ENCODE measurements at regions not wholly inside any gene's neighbourhood (a gene's known extent, or its start where the extent isn't known, plus 50 kb on each side); places are given as distances from the start of the nearest gene placed in this dataset.
"Not testable (repeated sequence)": the region's sequence is repeated elsewhere in the genome, so short reads cannot be mapped to it uniquely, and the experiment has no call there.

DNA sequence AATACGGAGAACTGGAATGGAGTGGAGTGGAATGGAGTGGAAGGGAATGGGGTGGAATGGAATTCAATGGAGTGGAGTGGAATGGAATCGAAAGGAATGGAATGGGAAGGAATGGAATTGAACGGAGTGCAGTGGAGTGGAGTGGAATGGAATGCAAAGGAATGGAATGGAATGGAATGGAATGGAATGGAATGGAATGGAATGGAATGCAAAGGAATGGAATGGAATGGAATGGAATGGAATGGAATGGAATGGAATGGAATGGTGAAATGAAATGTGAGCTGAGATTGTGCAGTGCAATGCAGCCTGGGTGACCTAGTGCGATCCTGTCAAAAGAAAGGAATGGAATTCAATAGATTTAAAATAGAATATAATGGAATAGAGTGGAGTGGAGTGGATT is 357.3 kb upstream of the WSB1 start:
- H3K4me1 Mint-ChIP-seq (ENCODE audit: unreplicated experiment); DNase-seq (ENCODE audit: extremely low spot score, unreplicated experiment); H3K27ac Mint-ChIP-seq; H3K4me3 Mint-ChIP-seq; H3K36me3 Mint-ChIP-seq; H3K9me3 Mint-ChIP-seq; H3K27me3 Mint-ChIP-seq: not testable (repeated sequence)

DNA sequence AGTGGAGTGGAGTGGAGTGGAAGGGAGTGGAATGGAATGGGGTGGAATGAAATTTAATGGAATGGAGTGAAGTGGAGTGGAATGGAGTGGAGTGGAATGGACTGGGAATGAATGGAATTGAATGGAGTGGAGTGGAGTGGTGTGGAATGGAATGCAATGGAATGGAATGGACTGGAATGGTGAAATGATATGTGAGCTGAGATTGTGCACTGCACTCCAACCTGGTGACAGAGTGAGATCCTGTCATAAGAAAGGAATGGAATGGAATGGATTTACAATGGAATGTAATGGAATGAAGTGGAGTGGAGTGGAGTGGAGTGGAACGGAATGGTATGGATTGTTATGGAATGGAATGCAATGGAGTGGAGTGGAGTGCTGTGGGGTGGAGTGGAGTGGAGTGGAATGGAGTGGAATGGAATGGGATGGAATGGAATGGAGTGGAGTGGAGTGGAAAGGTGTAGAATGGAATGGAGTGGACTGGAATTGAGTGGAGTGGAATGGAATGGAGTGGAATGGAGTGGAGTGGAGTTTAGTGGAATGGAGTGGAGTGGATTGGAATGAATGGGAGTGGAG is 356.1 kb upstream of the WSB1 start:
- not testable (repeated sequence) for DNase-seq (ENCODE audit: extremely low spot score, unreplicated experiment); H3K36me3 Mint-ChIP-seq; H3K27me3 Mint-ChIP-seq; H3K27ac Mint-ChIP-seq; H3K4me1 Mint-ChIP-seq (ENCODE audit: unreplicated experiment); H3K4me3 Mint-ChIP-seq; H3K9me3 Mint-ChIP-seq

DNA sequence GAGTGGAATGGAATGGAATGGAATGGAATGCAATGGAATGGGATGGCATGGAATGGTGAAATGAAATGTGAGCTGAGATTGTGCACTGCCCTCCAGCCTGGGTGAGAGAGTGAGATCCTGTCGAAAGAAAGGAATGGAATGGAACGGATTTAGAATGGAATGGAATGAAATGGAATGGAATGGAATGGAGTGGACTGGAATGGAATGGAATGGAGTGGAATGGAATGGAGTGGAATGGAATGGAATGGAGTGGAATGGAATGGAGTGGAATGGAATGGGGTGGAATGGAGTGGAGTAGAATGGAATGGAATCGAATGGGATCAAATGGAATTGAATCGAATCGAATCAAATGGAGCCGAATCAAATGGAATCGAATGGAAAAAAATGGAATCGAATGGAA is 354.2 kb upstream of the WSB1 start:
- H3K27ac Mint-ChIP-seq; H3K36me3 Mint-ChIP-seq; H3K27me3 Mint-ChIP-seq; H3K9me3 Mint-ChIP-seq; H3K4me3 Mint-ChIP-seq; H3K4me1 Mint-ChIP-seq (ENCODE audit: unreplicated experiment); DNase-seq (ENCODE audit: extremely low spot score, unreplicated experiment): not testable (repeated sequence)

DNA sequence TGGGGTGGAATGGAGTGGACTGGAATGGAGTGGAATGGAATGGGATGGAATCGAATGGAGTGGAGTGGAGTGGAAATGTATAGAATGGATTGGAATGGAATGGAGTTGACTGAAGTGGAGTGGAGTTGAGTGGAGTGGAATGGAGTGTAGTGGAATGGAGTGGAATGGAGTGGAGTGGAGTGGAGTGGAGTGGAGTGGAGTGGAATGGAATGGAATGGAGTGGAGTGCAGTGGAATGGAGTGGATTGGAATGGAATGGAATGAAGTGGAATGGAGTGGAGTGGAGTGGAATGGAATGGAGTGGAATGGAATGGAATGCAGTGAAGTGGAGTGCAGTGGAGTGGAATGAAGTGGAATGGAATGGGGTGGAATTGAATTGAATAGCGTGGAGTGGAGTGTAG is 353.3 kb upstream of the WSB1 start:
- H3K9me3 Mint-ChIP-seq; DNase-seq (ENCODE audit: extremely low spot score, unreplicated experiment); H3K36me3 Mint-ChIP-seq; H3K4me1 Mint-ChIP-seq (ENCODE audit: unreplicated experiment); H3K27me3 Mint-ChIP-seq; H3K4me3 Mint-ChIP-seq; H3K27ac Mint-ChIP-seq: not testable (repeated sequence)

DNA sequence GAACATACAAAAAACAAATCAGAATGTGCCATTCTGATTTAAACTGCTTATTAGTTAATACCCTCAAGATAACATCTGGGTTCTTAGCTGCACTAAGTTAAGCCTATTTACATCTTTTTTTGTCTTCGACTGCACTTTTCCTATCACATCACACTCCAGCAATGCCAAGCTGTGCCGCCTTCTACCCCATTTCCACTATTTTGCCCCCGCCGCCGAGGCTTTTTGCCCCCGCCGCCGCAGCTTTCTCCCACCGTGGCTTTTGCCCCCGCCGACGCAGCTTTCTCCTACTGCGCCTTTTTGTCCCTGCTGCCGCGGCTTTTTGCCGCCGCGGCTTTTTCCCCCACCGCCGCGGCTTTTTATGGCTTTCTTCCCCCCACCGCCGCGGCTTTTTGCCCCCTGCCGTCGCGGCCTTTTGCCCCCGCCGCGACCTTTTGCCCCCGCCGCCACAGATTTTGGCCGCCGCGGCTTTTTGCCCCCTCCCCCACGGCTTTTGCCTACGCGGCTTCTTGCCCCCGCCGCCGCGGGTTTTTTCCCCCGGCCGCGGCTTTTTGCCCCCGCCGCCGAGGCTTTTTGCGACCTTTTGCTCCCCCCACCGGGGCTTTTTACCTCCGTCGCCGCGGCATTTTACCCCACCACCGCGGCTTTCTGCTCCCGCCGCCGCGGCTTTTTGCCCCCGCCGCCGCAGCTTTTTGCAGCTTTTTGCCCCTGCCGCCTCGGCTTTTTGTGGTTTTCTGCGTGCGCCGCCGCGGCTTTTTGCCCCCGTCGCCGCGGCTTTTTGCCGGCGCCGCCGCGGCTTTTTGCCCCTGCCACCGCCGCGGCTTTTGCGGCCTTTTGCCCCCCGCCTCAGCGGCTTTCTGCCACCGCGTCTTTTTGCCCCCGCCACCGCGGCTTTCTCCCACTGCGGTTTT is 331.4 kb upstream of the WSB1 start:
- Mint-ChIP-seq H3K9me3 (no peaks in the 10 kb centered on the region), H3K27ac (no peak overlapping the region), H3K4me1 (ENCODE audit: unreplicated experiment) (no peaks in the 10 kb centered on the region), H3K36me3 (no peaks in the 10 kb centered on the region), H3K4me3 (no peak overlapping the region), H3K27me3 (no peaks in the 10 kb centered on the region)
- DNase-seq (ENCODE audit: extremely low spot score, unreplicated experiment): no peak
- TF ChIP-seq, protein P1, sequence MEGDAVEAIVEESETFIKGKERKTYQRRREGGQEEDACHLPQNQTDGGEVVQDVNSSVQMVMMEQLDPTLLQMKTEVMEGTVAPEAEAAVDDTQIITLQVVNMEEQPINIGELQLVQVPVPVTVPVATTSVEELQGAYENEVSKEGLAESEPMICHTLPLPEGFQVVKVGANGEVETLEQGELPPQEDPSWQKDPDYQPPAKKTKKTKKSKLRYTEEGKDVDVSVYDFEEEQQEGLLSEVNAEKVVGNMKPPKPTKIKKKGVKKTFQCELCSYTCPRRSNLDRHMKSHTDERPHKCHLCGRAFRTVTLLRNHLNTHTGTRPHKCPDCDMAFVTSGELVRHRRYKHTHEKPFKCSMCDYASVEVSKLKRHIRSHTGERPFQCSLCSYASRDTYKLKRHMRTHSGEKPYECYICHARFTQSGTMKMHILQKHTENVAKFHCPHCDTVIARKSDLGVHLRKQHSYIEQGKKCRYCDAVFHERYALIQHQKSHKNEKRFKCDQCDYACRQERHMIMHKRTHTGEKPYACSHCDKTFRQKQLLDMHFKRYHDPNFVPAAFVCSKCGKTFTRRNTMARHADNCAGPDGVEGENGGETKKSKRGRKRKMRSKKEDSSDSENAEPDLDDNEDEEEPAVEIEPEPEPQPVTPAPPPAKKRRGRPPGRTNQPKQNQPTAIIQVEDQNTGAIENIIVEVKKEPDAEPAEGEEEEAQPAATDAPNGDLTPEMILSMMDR (conservative IDR thresholded peaks at IDR 0.05): no peak

DNA sequence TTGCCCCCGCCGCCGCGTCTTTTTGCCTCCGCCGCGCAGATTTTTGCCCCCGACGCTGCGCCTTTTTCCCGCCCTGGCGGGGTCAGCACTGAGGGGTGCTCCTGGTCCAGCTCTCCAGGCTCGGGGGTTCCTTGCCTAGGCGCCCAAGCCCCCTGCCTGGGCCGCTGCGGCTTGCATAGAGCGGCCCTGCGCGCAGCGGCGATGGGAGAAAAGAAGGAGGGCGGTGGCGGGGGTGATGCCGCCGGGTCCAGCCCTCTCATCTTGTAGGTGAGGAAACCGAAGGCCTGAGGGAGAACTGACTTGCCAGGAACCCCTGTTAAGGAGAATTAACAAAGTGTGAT is 330.8 kb upstream of the WSB1 start:
- Mint-ChIP-seq H3K4me1 (ENCODE audit: unreplicated experiment) (no peaks in the 10 kb centered on the region), H3K36me3 (no peaks in the 10 kb centered on the region), H3K9me3 (no peaks in the 10 kb centered on the region), H3K4me3 (no peak overlapping the region), H3K27ac (no peak overlapping the region), H3K27me3 (no peaks in the 10 kb centered on the region)
- DNase-seq (ENCODE audit: extremely low spot score, unreplicated experiment): no peak
- TF ChIP-seq, protein P1 (conservative IDR thresholded peaks at IDR 0.05): no peak

DNA sequence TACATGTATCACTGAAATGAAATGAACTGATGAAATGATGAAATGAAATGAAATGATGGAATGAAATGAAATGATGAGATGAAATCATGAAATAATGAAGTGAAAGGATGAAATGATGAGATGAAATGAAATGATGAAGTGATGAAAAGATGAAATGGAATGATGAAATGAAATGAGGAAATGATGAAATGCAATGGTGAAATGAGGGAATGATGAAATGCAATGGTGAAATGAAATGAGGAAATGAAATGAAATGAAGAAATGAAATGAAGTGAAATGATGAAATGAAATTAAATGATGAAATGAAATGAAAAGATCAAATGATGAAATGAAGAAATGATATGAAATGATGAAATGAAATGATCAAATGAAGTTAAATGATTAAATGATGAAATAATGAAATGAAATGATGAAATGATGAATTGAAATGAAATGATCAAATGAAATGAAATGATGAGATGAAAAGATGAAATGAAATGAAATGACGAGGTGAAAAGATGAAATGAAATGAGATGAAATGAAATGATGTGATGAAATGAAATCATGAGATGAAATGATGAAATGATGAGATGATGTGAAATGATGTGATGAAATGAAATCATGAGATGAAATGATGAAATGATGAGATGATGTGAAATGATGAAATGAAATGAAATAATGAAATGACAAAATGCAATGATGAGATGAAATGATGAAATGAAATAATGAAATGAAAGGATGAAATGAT is 327.9 kb upstream of the WSB1 start:
- H3K4me3 Mint-ChIP-seq: not testable (repeated sequence)

DNA sequence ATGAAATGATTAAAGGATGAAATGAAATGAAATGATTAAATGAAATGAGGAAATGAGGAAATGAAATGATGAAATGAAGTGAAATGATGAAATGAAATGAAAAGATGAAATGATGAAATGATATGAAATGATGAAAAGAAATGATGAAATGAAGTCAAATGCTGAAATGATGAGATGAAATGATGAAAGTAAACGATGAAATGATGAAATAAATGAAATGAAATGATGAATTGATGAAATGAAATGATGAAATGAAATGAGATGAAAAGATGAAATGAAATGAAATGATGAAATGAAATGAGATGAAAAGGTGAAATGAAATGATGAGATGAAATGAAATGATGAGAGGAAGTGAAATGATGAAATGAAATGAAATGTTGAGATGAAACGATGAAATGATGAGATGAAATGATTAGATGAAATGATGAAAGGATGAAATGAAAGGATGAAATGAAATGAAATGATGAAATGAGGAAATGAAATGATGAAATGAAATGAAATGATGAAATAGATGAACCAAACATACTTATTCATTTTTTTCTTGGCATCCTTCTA is 327.2 kb upstream of the WSB1 start:
- not testable (repeated sequence) for H3K27me3 Mint-ChIP-seq; H3K27ac Mint-ChIP-seq; H3K9me3 Mint-ChIP-seq; DNase-seq (ENCODE audit: extremely low spot score, unreplicated experiment); H3K4me3 Mint-ChIP-seq; H3K36me3 Mint-ChIP-seq; H3K4me1 Mint-ChIP-seq (ENCODE audit: unreplicated experiment)

More for the DNA sequence above, 327.9 kb upstream of the WSB1 start:
- not testable (repeated sequence) for H3K4me1 Mint-ChIP-seq (ENCODE audit: unreplicated experiment); H3K36me3 Mint-ChIP-seq; H3K27ac Mint-ChIP-seq; DNase-seq (ENCODE audit: extremely low spot score, unreplicated experiment); H3K27me3 Mint-ChIP-seq; H3K9me3 Mint-ChIP-seq

DNA sequence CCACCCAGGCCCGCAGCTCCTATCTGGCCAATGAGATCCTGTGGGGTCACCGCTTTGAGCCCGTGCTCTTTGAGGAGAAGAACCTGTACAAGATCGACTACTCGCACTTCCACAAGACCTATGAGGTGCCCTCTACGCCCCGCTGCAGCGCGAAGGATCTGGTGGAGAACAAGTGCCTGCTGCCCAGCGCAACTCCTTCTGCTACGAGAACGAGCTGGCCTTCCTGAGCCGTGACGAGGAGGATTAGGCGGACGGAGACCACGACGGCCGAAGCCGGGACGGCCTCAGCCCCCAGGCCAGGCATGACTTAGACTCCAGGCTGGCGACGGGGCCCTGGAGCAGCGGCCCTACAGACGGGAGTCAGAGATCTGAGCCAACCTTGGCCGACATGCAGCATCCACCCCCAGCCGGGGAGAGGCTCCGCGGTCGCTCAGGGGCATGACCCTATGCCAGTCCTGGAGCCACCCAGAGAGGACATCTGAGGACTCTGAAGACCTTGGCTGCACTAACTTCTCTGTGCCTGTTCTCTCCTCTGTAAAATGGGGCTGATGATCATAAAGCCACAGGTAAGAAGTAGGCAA is 312.0 kb upstream of the WSB1 start:
- H3K27ac Mint-ChIP-seq; H3K36me3 Mint-ChIP-seq; H3K27me3 Mint-ChIP-seq; DNase-seq (ENCODE audit: extremely low spot score, unreplicated experiment); H3K4me3 Mint-ChIP-seq; H3K4me1 Mint-ChIP-seq (ENCODE audit: unreplicated experiment): not testable (repeated sequence)
- H3K9me3 Mint-ChIP-seq: peaks cover 17% of the 10 kb centered on the region

DNA sequence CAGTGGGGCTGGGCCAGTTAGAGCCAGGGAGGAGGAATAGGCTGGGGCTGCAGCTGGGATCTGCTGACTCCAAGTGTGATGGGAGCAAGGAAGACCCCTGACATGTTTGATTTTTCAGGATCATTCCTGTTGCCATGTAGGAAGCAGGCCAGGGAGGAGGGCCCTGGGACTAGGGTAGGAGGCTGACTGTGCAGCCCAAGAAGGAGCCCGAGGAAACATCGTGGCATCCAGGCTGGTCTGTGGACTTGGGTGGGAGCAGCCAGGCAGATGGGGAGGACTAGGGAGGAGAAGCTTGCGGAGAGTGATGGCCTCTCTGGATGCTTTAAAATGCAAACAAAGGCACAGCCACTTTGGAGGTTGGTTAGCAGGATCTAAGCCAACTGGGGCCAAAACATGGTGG is 311.4 kb upstream of the WSB1 start:
- not testable (repeated sequence) for DNase-seq (ENCODE audit: extremely low spot score, unreplicated experiment); H3K36me3 Mint-ChIP-seq; H3K27me3 Mint-ChIP-seq; H3K27ac Mint-ChIP-seq; H3K4me3 Mint-ChIP-seq; H3K4me1 Mint-ChIP-seq (ENCODE audit: unreplicated experiment)
- peaks cover 19% of the 10 kb centered on the region for H3K9me3 Mint-ChIP-seq

DNA sequence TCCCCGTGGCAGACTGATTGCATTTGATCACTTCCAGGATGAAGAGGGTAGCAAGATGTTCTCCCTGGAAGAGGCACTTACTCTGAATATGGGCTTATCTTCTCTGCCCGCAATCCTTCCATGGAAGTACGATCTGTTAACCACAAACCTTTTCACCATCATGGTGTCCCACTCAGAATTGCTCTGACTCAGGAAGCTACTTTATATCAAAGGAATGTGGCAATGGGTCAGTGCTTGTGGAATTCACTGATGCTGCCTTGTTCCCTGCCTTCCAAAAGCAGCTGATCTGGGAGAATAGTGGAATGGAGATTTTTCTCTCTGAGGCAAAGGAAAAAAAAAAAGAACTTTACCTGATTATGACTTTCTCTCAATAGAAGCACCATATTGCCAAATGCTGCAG is 306.1 kb upstream of the WSB1 start:
- H3K4me1 Mint-ChIP-seq (ENCODE audit: unreplicated experiment); H3K27ac Mint-ChIP-seq; DNase-seq (ENCODE audit: extremely low spot score, unreplicated experiment); H3K36me3 Mint-ChIP-seq; H3K27me3 Mint-ChIP-seq; H3K4me3 Mint-ChIP-seq: not testable (repeated sequence)
- H3K9me3 Mint-ChIP-seq: peaks cover 14% of the 10 kb centered on the region

Data from type B pancreatic cell (in vitro differentiated cells).